CD14-positive monocyte (primary cell): ENCODE measurements at regions not wholly inside any gene's neighbourhood (a gene's known extent, or its start where the extent isn't known, plus 50 kb on each side); places are given as distances from the start of the nearest gene placed in this dataset.

Experiments used
- DNase-seq, 3 donors: peaks; one replicate each; pipeline ENCODE4 v3.0.0-alpha.2; 2011 to 2022
- H2AFZ ChIP-seq: 2 replicates; pipeline ENCODE4 v1.6.0; 2012; ENCODE audit warnings: mild to moderate bottlenecking, low read depth, low read length, inconsistent platforms; ENCODE audit not compliant: insufficient read depth, poor library complexity, severe bottlenecking
- H3K27ac ChIP-seq, 2 donors: 1 replicate in 1 of 2; 2 replicates in 1 of 2; pipeline ENCODE4 v1.5.1; 2012 to 2013; ENCODE audit warnings: low read length in 2 of 2, control low read depth in 1 of 2, inconsistent platforms in 1 of 2, low read depth in 1 of 2, mild to moderate bottlenecking in 1 of 2
- H3K27me3 ChIP-seq, 2 donors: one replicate each; pipeline versions ENCODE4 v1.6.0 to v1.6.1; 2011 to 2013; ENCODE audit warnings: low read length in 2 of 2; ENCODE audit not compliant: control insufficient read depth in 2 of 2, insufficient read depth in 2 of 2
- H3K36me3 ChIP-seq, 2 donors: replicated peaks in 1 of 2; 1 replicate in 1 of 2; 2 replicates in 1 of 2; pipeline versions ENCODE4 v1.5.1 to v1.6.1; 2012 to 2013; ENCODE audit warnings: low read length in 2 of 2, control low read depth in 1 of 2, inconsistent platforms in 1 of 2, mild to moderate bottlenecking in 1 of 2; ENCODE audit not compliant: insufficient read depth in 2 of 2, control insufficient read depth in 1 of 2
- H3K4me1 ChIP-seq, 2 donors: 1 replicate in 1 of 2; 2 replicates in 1 of 2; pipeline versions ENCODE4 v1.5.1 to v1.6.1; 2012 to 2013; ENCODE audit warnings: low read length in 2 of 2, control low read depth in 1 of 2, inconsistent platforms in 1 of 2, mild to moderate bottlenecking in 1 of 2, moderate library complexity in 1 of 2; ENCODE audit not compliant: insufficient read depth in 2 of 2, control insufficient read depth in 1 of 2
- H3K4me2 ChIP-seq: replicated peaks from 2 replicates; pipeline ENCODE3; 2012; ENCODE audit warnings: low read length, moderate library complexity, mild to moderate bottlenecking; ENCODE audit not compliant: poor library complexity, severe bottlenecking; ENCODE audit errors: extremely low read depth
- H3K4me3 ChIP-seq, 3 experiments: fragments of 200-600 bp in 1 of 3; sonication (generic) in 1 of 3; replicated peaks in 1 of 3; 1 replicate in 2 of 3; 2 replicates in 1 of 3; pipeline ENCODE4 v1.5.1; 2011 to 2013; ENCODE audit warnings: low read length in 3 of 3, mild to moderate bottlenecking in 3 of 3, control low read depth in 2 of 3, low read depth in 2 of 3, inconsistent platforms in 1 of 3, moderate library complexity in 1 of 3
- H3K79me2 ChIP-seq: 2 replicates; pipeline ENCODE4 v1.6.0; 2012; ENCODE audit warnings: mild to moderate bottlenecking, control low read depth, inconsistent platforms, low read length, moderate library complexity; ENCODE audit not compliant: insufficient read depth
- H3K9ac ChIP-seq: 2 replicates; pipeline ENCODE4 v1.6.0; 2017; ENCODE audit warnings: low read length, mild to moderate bottlenecking; ENCODE audit not compliant: insufficient read depth, poor library complexity, severe bottlenecking
- H3K9me3 ChIP-seq, 2 donors: replicated peaks in 1 of 2; 1 replicate in 1 of 2; 2 replicates in 1 of 2; pipeline versions ENCODE4 v1.5.1 to v1.6.1; 2012 to 2013; ENCODE audit warnings: low read length in 2 of 2, control low read depth in 1 of 2; ENCODE audit not compliant: control insufficient read depth in 1 of 2, insufficient read depth in 1 of 2
- H4K20me1 ChIP-seq: 2 replicates; pipeline ENCODE4 v1.6.0; 2012; ENCODE audit warnings: mild to moderate bottlenecking, low read length, control low read depth, moderate library complexity; ENCODE audit not compliant: insufficient read depth
- H3K27ac Mint-ChIP-seq, 7 donors: one replicate each; pipeline ENCODE4 v1.8.0; 2020; ENCODE audit warnings: mild to moderate bottlenecking in 7 of 7, mixed read lengths in 7 of 7, moderate library complexity in 6 of 7, inconsistent platforms in 2 of 7
- H3K27me3 Mint-ChIP-seq, 3 donors: one replicate each; pipeline ENCODE4 v1.8.0; 2021 to 2022; ENCODE audit warnings: low read depth in 3 of 3, mild to moderate bottlenecking in 3 of 3, mixed read lengths in 3 of 3, moderate library complexity in 3 of 3, inconsistent platforms in 1 of 3
- H3K36me3 Mint-ChIP-seq, 2 donors: one replicate each; pipeline ENCODE4 v1.8.0; 2020; ENCODE audit warnings: mixed read lengths in 2 of 2, inconsistent platforms in 1 of 2, mild to moderate bottlenecking in 1 of 2
- H3K4me1 Mint-ChIP-seq: one replicate; pipeline ENCODE4 v1.8.0; 2020; ENCODE audit warnings: mild to moderate bottlenecking, mixed read lengths
- H3K4me3 Mint-ChIP-seq, 2 donors: one replicate each; pipeline ENCODE4 v1.8.0; 2020; ENCODE audit warnings: mild to moderate bottlenecking in 2 of 2, mixed read lengths in 2 of 2, moderate library complexity in 1 of 2
- H3K9me3 Mint-ChIP-seq, 7 donors: one replicate each; pipeline ENCODE4 v1.8.0; 2020 to 2022; ENCODE audit warnings: mixed read lengths in 7 of 7, mild to moderate bottlenecking in 6 of 7, moderate library complexity in 6 of 7, inconsistent platforms in 2 of 7
- WGBS: methylation state at CpG from one replicate; pipeline ENCODE4 v1.1.5; 2013; ENCODE audit warnings: missing lambda C conversion rate; ENCODE audit not compliant: insufficient coverage; 5-methylcytosine and 5-hydroxymethylcytosine counted together
- intact Hi-C, 2 donors: fragments of 100-400 bp; cut with micrococcal nuclease; formaldehyde crosslinking; loops; one replicate each; pipeline versions ENCODE4 v1.15.0 to v1.15.1; 2023
- TF ChIP-seq, protein P1 (sequence below): fragments of 200-600 bp; IDR thresholded peaks from one replicate; pipeline ENCODE4 v1.8.0; 2022; ENCODE audit warnings: antibody characterized with exemption, mild to moderate bottlenecking

DNA sequence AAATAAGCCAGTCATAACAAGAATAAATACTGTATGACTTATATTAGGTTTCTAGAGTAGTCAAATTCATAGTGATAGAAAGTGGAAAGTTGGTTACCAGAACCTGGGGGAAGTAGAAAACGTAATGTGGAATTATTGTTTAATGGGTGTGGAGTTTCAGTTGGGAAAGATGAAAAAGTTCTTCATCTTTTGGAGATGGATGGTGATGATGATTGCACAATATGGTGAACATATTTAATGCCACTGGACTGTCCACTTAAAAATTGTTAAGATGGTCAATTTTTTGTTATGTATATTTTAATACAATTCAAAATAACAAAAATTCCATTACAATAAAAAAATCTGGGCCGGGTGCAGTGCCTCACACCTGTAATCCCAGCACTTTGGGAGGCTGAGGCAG is 289.6 kb downstream of the ZIC3 start:
- no peaks in the 10 kb centered on the region for H3K36me3 Mint-ChIP-seq
- no peaks in the 10 kb centered on the region for H3K9me3 ChIP-seq
- no peak overlapping the region for H3K9ac ChIP-seq
- H3K36me3 ChIP-seq = no peaks in the 10 kb centered on the region
- no peak overlapping the region for H2AFZ ChIP-seq
- H3K4me3 Mint-ChIP-seq = no peak overlapping the region
- peaks cover 0 to 3% (median 0%) of the 10 kb centered on the region in 7 donors for H3K9me3 Mint-ChIP-seq
- no peaks in the 10 kb centered on the region for H4K20me1 ChIP-seq
- no peak overlapping the region for H3K27ac ChIP-seq
- no peak overlapping the region for H3K4me2 ChIP-seq
- H3K27me3 Mint-ChIP-seq = peaks cover 0 to 2% (median 0%) of the 10 kb centered on the region in 3 donors
- TF ChIP-seq, protein P1, sequence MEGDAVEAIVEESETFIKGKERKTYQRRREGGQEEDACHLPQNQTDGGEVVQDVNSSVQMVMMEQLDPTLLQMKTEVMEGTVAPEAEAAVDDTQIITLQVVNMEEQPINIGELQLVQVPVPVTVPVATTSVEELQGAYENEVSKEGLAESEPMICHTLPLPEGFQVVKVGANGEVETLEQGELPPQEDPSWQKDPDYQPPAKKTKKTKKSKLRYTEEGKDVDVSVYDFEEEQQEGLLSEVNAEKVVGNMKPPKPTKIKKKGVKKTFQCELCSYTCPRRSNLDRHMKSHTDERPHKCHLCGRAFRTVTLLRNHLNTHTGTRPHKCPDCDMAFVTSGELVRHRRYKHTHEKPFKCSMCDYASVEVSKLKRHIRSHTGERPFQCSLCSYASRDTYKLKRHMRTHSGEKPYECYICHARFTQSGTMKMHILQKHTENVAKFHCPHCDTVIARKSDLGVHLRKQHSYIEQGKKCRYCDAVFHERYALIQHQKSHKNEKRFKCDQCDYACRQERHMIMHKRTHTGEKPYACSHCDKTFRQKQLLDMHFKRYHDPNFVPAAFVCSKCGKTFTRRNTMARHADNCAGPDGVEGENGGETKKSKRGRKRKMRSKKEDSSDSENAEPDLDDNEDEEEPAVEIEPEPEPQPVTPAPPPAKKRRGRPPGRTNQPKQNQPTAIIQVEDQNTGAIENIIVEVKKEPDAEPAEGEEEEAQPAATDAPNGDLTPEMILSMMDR = no peak
- H3K4me1 Mint-ChIP-seq = no peaks in the 10 kb centered on the region
- intact Hi-C loops = no loop called here
- no peak for DNase-seq
- no peak overlapping the region for H3K27ac Mint-ChIP-seq
- H3K27me3 ChIP-seq = no peaks in the 10 kb centered on the region
- H3K79me2 ChIP-seq = no peaks in the 10 kb centered on the region
- WGBS = no CpG with 5 or more reads among the region's 2 CpGs
- H3K4me3 ChIP-seq = no peak overlapping the region
- H3K4me1 ChIP-seq = no peaks in the 10 kb centered on the region

DNA sequence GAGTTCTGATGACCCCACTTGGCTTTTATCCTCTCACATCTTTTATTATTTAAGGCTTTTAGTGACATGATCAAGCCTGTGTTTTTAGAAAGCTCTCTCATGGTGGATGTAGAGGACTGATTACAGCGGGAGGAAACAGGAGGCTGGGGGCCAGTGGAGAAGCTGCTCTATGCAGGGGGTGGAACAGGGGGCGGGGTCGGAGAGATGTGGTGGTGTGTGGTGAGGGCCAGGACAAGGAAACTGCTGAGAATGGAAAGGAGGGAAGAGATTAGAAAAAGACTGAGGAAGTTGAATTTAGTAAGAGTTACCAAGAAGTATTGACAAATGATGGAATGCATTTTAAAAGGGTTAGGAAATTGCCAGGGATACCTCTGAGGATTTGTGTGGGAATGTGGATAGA is 292.2 kb downstream of the ZIC3 start:
- no peaks in the 10 kb centered on the region for H3K27me3 ChIP-seq
- no peak overlapping the region for H3K9ac ChIP-seq
- Mint-ChIP-seq H3K36me3 (no peaks in the 10 kb centered on the region), H3K27me3 (no peaks in the 10 kb centered on the region), H3K4me3 (no peak overlapping the region), H3K4me1 (no peaks in the 10 kb centered on the region), H3K27ac (no peak overlapping the region), H3K9me3 (peaks cover 0 to 3% (median 0%) of the 10 kb centered on the region in 7 donors)
- no peak overlapping the region for H3K27ac ChIP-seq
- WGBS = no CpG with 5 or more reads among the region's 3 CpGs
- no peaks in the 10 kb centered on the region for H3K36me3 ChIP-seq
- no peaks in the 10 kb centered on the region for H3K9me3 ChIP-seq
- H3K4me3 ChIP-seq = no peak overlapping the region
- intact Hi-C loops = no loop called here
- no peak overlapping the region for H2AFZ ChIP-seq
- no peak overlapping the region for H3K4me2 ChIP-seq
- DNase-seq = no peak
- H3K4me1 ChIP-seq = no peaks in the 10 kb centered on the region
- TF ChIP-seq, protein P1 = no peak
- no peaks in the 10 kb centered on the region for H3K79me2 ChIP-seq
- no peaks in the 10 kb centered on the region for H4K20me1 ChIP-seq
